H1 (cell line): ENCODE measurements at regions not wholly inside any gene's neighbourhood (a gene's known extent, or its start where the extent isn't known, plus 50 kb on each side); places are given as distances from the start of the nearest gene placed in this dataset.
"Not testable (repeated sequence)": the region's sequence is repeated elsewhere in the genome, so short reads cannot be mapped to it uniquely, and the experiment has no call there.

Experiments
- CTCF ChIA-PET: fragments of 300-600 bp; sonication (Branson Sonifier 250); formaldehyde crosslinking; loops from one replicate; lab custom pipeline; 2021; ENCODE audit not compliant: partially characterized antibody; lab: Charles Lee
- POLR2A ChIA-PET: fragments of 300-600 bp; sonication (Branson Sonifier 250); formaldehyde crosslinking; loops from one replicate; lab custom pipeline; 2021; ENCODE audit warnings: inconsistent platforms; ENCODE audit not compliant: partially characterized antibody; lab: Charles Lee
- DNase-seq, 2 experiments: peaks; one replicate each; pipeline versions ENCODE4 v3.0.0 to v3.0.0-alpha.2; 2010 to 2022; ENCODE audit warnings: low spot score in 2 of 2, low read depth in 1 of 2, mixed read lengths in 1 of 2
- FAIRE-seq: peaks from 2 replicates; lab custom pipeline; 2011; peaks lifted over from hg19 to GRCh38; lab: Jason Lieb, UNC
- H2AFZ ChIP-seq: 2 replicates; pipeline ENCODE4 v1.8.1; 2012; ENCODE audit warnings: low read length, inconsistent platforms
- H2AK5ac ChIP-seq: 2 replicates; pipeline ENCODE4 v1.6.1; 2013; ENCODE audit warnings: low read depth, low read length
- H2BK120ac ChIP-seq: replicated peaks from 2 replicates; pipeline ENCODE3; 2013; ENCODE audit warnings: low read depth, low read length, inconsistent platforms
- H2BK12ac ChIP-seq: 2 replicates; pipeline ENCODE4 v1.6.1; 2013; ENCODE audit warnings: low read depth, low read length
- H2BK15ac ChIP-seq: 2 replicates; pipeline ENCODE4 v1.6.1; 2013; ENCODE audit warnings: low read length
- H2BK20ac ChIP-seq: 2 replicates; pipeline ENCODE4 v1.6.1; 2013; ENCODE audit warnings: low read length
- H2BK5ac ChIP-seq: 2 replicates; pipeline ENCODE4 v1.6.1; 2013; ENCODE audit warnings: low read depth, low read length
- H3K14ac ChIP-seq: 2 replicates; pipeline ENCODE4 v1.6.1; 2013; ENCODE audit warnings: inconsistent platforms; ENCODE audit not compliant: insufficient read length
- H3K18ac ChIP-seq: 2 replicates; pipeline ENCODE4 v1.6.1; 2013; ENCODE audit warnings: low read length; ENCODE audit errors: extremely low read depth
- H3K23ac ChIP-seq: 2 replicates; pipeline ENCODE4 v1.6.1; 2013; ENCODE audit warnings: inconsistent platforms; ENCODE audit not compliant: insufficient read length
- H3K23me2 ChIP-seq: 2 replicates; pipeline ENCODE4 v1.6.1; 2013; ENCODE audit warnings: low read depth, low read length
- H3K27ac ChIP-seq: 2 replicates; pipeline ENCODE4 v1.6.1; 2011; ENCODE audit warnings: low read depth, low read length, inconsistent platforms
- H3K27me3 ChIP-seq, 4 experiments: replicated peaks in 1 of 4; 1 replicate in 1 of 4; 2 replicates in 3 of 4; pipeline versions ENCODE4 v1.6.1 to v1.8.1; 2011 to 2013; ENCODE audit warnings: low read length in 3 of 4, mild to moderate bottlenecking in 3 of 4, inconsistent platforms in 2 of 4, mixed read lengths in 2 of 4, moderate library complexity in 1 of 4; ENCODE audit not compliant: control insufficient read depth in 3 of 4, insufficient read depth in 3 of 4; ENCODE audit errors: extremely low read depth in 1 of 4
- H3K36me3 ChIP-seq, 4 experiments: 2 replicates each; pipeline versions ENCODE4 v1.6.1 to v1.8.1; 2011 to 2013; ENCODE audit warnings: mild to moderate bottlenecking in 4 of 4, low read length in 3 of 4, moderate library complexity in 2 of 4, control low read depth in 1 of 4, inconsistent platforms in 1 of 4; ENCODE audit not compliant: insufficient read depth in 4 of 4, control insufficient read depth in 2 of 4
- H3K4ac ChIP-seq: replicated peaks from 2 replicates; pipeline ENCODE3; 2013; ENCODE audit warnings: low read length, low read depth, mixed read lengths, inconsistent platforms; ENCODE audit not compliant: insufficient read length
- H3K4me1 ChIP-seq, 4 experiments: replicated peaks in 1 of 4; 1 replicate in 1 of 4; 2 replicates in 3 of 4; pipeline versions ENCODE4 v1.6.1 to v1.8.1; 2011 to 2013; ENCODE audit warnings: low read length in 3 of 4, inconsistent platforms in 2 of 4, mixed read lengths in 1 of 4; ENCODE audit not compliant: insufficient read depth in 4 of 4, control insufficient read depth in 3 of 4
- H3K4me2 ChIP-seq, 2 experiments: 2 replicates each; pipeline versions ENCODE4 v1.6.1 to v1.8.1; 2011 to 2013; ENCODE audit warnings: low read depth in 2 of 2, low read length in 2 of 2, control low read depth in 1 of 2, inconsistent platforms in 1 of 2, mild to moderate bottlenecking in 1 of 2; ENCODE audit not compliant: insufficient read depth in 1 of 2
- H3K4me3 ChIP-seq, 4 experiments: fragments of 200-600, 300-600 bp in 1 of 4; sonication (generic), shearing (Covaris generic), sonication (Bioruptor Twin) in 1 of 4; 2 replicates each; pipeline versions ENCODE4 v1.5.1 to v1.8.1; 2011 to 2016; ENCODE audit warnings: low read length in 4 of 4, low read depth in 3 of 4, control low read depth in 2 of 4, inconsistent platforms in 2 of 4, mild to moderate bottlenecking in 2 of 4, mixed read lengths in 1 of 4, moderate library complexity in 1 of 4; ENCODE audit not compliant: insufficient read depth in 2 of 4; ENCODE audit errors: extremely low read depth in 1 of 4
- H3K56ac ChIP-seq: replicated peaks from 2 replicates; pipeline ENCODE3; 2013; ENCODE audit warnings: low read depth, mild to moderate bottlenecking, mixed read lengths, low read length, inconsistent platforms; ENCODE audit not compliant: insufficient read length
- H3K79me1 ChIP-seq: 2 replicates; pipeline ENCODE4 v1.6.1; 2013; ENCODE audit warnings: low read depth, low read length, control low read depth
- H3K79me2 ChIP-seq, 2 experiments: 2 replicates each; pipeline versions ENCODE4 v1.6.1 to v1.8.1; 2012 to 2013; ENCODE audit warnings: low read length in 2 of 2, mild to moderate bottlenecking in 2 of 2, inconsistent platforms in 1 of 2; ENCODE audit not compliant: insufficient read depth in 2 of 2, control insufficient read depth in 1 of 2
- H3K9ac ChIP-seq, 4 experiments: replicated peaks in 1 of 4; 1 replicate in 1 of 4; 2 replicates in 3 of 4; pipeline versions ENCODE4 v1.6.1 to v1.8.1; 2011 to 2013; ENCODE audit warnings: low read depth in 3 of 4, low read length in 3 of 4, control low read depth in 2 of 4, mild to moderate bottlenecking in 2 of 4, moderate library complexity in 2 of 4, inconsistent platforms in 1 of 4; ENCODE audit errors: extremely low read depth in 1 of 4
- H3K9me3 ChIP-seq, 2 experiments: 2 replicates each; pipeline versions ENCODE4 v1.6.1 to v1.8.1; 2012 to 2013; ENCODE audit warnings: mild to moderate bottlenecking in 2 of 2, moderate library complexity in 2 of 2, control low read depth in 1 of 2, inconsistent platforms in 1 of 2, low read depth in 1 of 2, low read length in 1 of 2, mixed read lengths in 1 of 2; ENCODE audit not compliant: insufficient read depth in 2 of 2
- H4K20me1 ChIP-seq, 2 experiments: replicated peaks in 1 of 2; 2 replicates each; pipeline versions ENCODE3 to v1.8.1; 2011 to 2013; ENCODE audit warnings: inconsistent platforms in 2 of 2, low read length in 2 of 2, mild to moderate bottlenecking in 1 of 2; ENCODE audit not compliant: insufficient read depth in 2 of 2, control insufficient read depth in 1 of 2
- H4K5ac ChIP-seq: 2 replicates; pipeline ENCODE4 v1.6.1; 2013; ENCODE audit warnings: low read length, low read depth, mixed read lengths, inconsistent platforms; ENCODE audit not compliant: insufficient read length
- H4K8ac ChIP-seq: 2 replicates; pipeline ENCODE4 v1.8.0; 2013; ENCODE audit warnings: mild to moderate bottlenecking, moderate library complexity, low read length, inconsistent platforms; ENCODE audit not compliant: insufficient read depth; ENCODE audit errors: extremely low read depth
- H4K91ac ChIP-seq: replicated peaks from 2 replicates; pipeline ENCODE3; 2013; ENCODE audit warnings: low read length, mixed read lengths, inconsistent platforms; ENCODE audit not compliant: insufficient read length
- WGBS, 2 experiments: shearing (Covaris generic) in 1 of 2; methylation state at CpG; one replicate each; pipeline versions ENCODE4 v1.1.6 to v1.1.7; 2013 to 2015; ENCODE audit warnings: low lambda C conversion rate in 2 of 2, mixed read lengths in 2 of 2, inconsistent platforms in 1 of 2, low coverage in 1 of 2, missing lambda C conversion rate in 1 of 2; ENCODE audit not compliant: insufficient replicate concordance in 2 of 2, insufficient coverage in 1 of 2, insufficient read length in 1 of 2; ENCODE audit errors: extremely low coverage in 1 of 2, missing lambda C conversion rate in 1 of 2; 5-methylcytosine and 5-hydroxymethylcytosine counted together

GRCh38 chr20:30291686-30292085, 965.8 kb upstream of the DEFB115 start:
- H2BK5ac ChIP-seq, H3K18ac ChIP-seq, H3K4me2 ChIP-seq, H3K27ac ChIP-seq, H3K36me3 ChIP-seq, H2BK120ac ChIP-seq, H3K79me1 ChIP-seq, H3K4me3 ChIP-seq, POLR2A ChIA-PET, H3K4me1 ChIP-seq, H4K91ac ChIP-seq, H3K4ac ChIP-seq, H2AFZ ChIP-seq, H2BK20ac ChIP-seq, H4K5ac ChIP-seq, H2BK15ac ChIP-seq, H4K8ac ChIP-seq, CTCF ChIA-PET, H2AK5ac ChIP-seq, H2BK12ac ChIP-seq, DNase-seq, H3K23me2 ChIP-seq, H3K9ac ChIP-seq, H3K56ac ChIP-seq, H4K20me1 ChIP-seq, H3K14ac ChIP-seq, H3K23ac ChIP-seq, FAIRE-seq, H3K79me2 ChIP-seq, H3K27me3 ChIP-seq: not testable (repeated sequence)
- 100% methylated on average over 5 of the region's 32 CpGs; no CpG with 5 or more reads in 1 of the 2 experiments for WGBS, 2 experiments
- peaks cover 2 to 65% of the 10 kb centered on the region in 2 experiments; a peak in 3 of 4 replicates for H3K9me3 ChIP-seq

DNA sequence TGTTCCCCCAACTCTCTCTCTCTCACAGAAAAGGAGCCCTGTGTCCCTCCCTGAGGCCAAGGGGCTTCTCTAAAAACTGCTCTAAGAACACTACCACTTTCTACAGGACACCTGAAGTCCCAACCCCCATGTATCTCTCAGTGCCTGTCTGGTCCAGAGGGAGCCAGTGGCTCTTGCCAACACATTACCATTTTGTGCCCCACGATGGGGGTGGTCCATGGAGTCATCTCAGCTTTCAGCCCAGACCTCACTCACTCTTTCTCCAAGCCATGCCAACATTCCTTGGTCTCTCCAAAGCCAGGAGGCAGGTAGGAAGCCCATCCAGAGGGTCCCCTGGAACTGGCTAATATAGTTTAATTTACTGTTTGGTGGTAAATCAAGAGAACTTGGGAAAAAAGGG, 962.1 kb upstream of the DEFB115 start:
- H3K79me2 ChIP-seq, H4K5ac ChIP-seq, H4K20me1 ChIP-seq, H3K79me1 ChIP-seq, H3K18ac ChIP-seq, H3K4me3 ChIP-seq, H4K8ac ChIP-seq, H2AFZ ChIP-seq, H3K4ac ChIP-seq, CTCF ChIA-PET, H2BK5ac ChIP-seq, H2BK120ac ChIP-seq, H3K4me2 ChIP-seq, H3K23me2 ChIP-seq, H4K91ac ChIP-seq, H3K27me3 ChIP-seq, H2BK20ac ChIP-seq, FAIRE-seq, H3K36me3 ChIP-seq, H3K14ac ChIP-seq, H2AK5ac ChIP-seq, DNase-seq, POLR2A ChIA-PET, H3K9ac ChIP-seq, H3K4me1 ChIP-seq, H2BK12ac ChIP-seq, H3K56ac ChIP-seq, H3K27ac ChIP-seq, H3K23ac ChIP-seq, H2BK15ac ChIP-seq: not testable (repeated sequence)
- peaks cover 5 to 57% of the 10 kb centered on the region in 2 experiments; a peak in 3 of 4 replicates for H3K9me3 ChIP-seq
- WGBS, 2 experiments: 78% methylated on average over 1 of the region's 1 CpG; no CpG with 5 or more reads in 1 of the 2 experiments
